HG02852 (cell line): ENCODE measurements at regions not wholly inside any gene's neighbourhood (a gene's known extent, or its start where the extent isn't known, plus 50 kb on each side); places are given as distances from the start of the nearest gene placed in this dataset.
A peak's percentile ranks its signal among the peaks of the same experiment; 100 is the strongest.
"Not testable (repeated sequence)": the region's sequence is repeated elsewhere in the genome, so short reads cannot be mapped to it uniquely, and the experiment has no call there.

Experiments used
- ATAC-seq: cut with Tn5 transposase; IDR thresholded peaks from one replicate; pipeline ENCODE4 v1.9.1; 2021; ENCODE audit warnings: mild to moderate bottlenecking, moderate library complexity; ENCODE audit not compliant: unreplicated experiment

- ATAC-seq: peak; percentile 89
Observed at GRCh38 chrX:131821945-131822622, 201.0 kb upstream of the STK26 start.

GRCh38 chrX:131826572-131826971 is 196.5 kb upstream of the STK26 start:
- ATAC-seq: no peak

GRCh38 chrX:131827935-131828334 is 195.2 kb upstream of the STK26 start:
- ATAC-seq: peak; percentile 55

- no peak for ATAC-seq
Observed at GRCh38 chrX:131828482-131828881, 194.6 kb upstream of the STK26 start.

- ATAC-seq: peak; percentile 73
Observed at GRCh38 chrX:131830400-131831184, 192.5 kb upstream of the STK26 start.

GRCh38 chrX:131831185-131831520 is 191.9 kb upstream of the STK26 start:
- ATAC-seq: no peak

GRCh38 chrX:131836161-131836560 is 186.9 kb upstream of the STK26 start:
- no peak for ATAC-seq

GRCh38 chrX:131837325-131837724 is 185.8 kb upstream of the STK26 start:
- ATAC-seq: no peak

GRCh38 chrX:131840799-131841495 is 182.2 kb upstream of the STK26 start:
- peak; percentile 31 for ATAC-seq

GRCh38 chrX:131841496-131842437 is 181.3 kb upstream of the STK26 start:
- ATAC-seq: peak; percentile 93

- ATAC-seq: no peak
Observed at GRCh38 chrX:131843987-131844386, 179.1 kb upstream of the STK26 start.

GRCh38 chrX:131845201-131845600 is 177.9 kb upstream of the STK26 start:
- no peak for ATAC-seq

GRCh38 chrX:131845771-131846170 is 177.3 kb upstream of the STK26 start:
- ATAC-seq: no peak

GRCh38 chrX:131850964-131851363 is 172.1 kb upstream of the STK26 start:
- not testable (repeated sequence) for ATAC-seq

- no peak for ATAC-seq
Observed at GRCh38 chrX:131853440-131853839, 169.7 kb upstream of the STK26 start.

GRCh38 chrX:131854581-131854980 is 168.5 kb upstream of the STK26 start:
- no peak for ATAC-seq

GRCh38 chrX:131861088-131861787 is 161.9 kb upstream of the STK26 start:
- no peak for ATAC-seq

GRCh38 chrX:131862321-131862720 is 160.8 kb upstream of the STK26 start:
- no peak for ATAC-seq

GRCh38 chrX:131869182-131869581 is 153.9 kb upstream of the STK26 start:
- ATAC-seq: no peak

- no peak for ATAC-seq
Observed at GRCh38 chrX:131874300-131874699, 148.8 kb upstream of the STK26 start.
